ENCODE measurements at regions not wholly inside any gene's neighbourhood (a gene's known extent, or its start where the extent isn't known, plus 50 kb on each side); places are given as distances from the start of the nearest gene placed in this dataset.

DNA sequence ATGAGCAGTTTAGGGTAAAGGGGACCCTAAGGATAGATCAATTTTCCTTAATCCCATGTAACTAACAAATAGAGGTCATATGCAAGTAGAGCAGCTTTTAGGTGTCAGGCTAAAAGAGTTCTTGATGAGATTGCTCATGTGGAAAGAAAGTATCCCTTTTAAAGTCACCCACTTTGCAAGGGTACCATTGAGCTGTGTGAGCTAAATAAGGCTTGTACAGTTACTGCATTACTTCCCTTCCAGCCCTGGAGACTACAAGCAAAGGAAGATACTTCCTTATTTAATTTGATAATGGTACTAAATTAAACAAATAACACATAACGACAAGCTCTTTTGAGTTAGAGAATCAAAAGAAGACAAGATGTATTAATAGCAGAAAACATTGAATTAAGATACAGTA, 191.7 kb downstream of the TMX1 start:
- DNase-seq (no peak), ATAC-seq (no peak)
- H3K36me3 Mint-ChIP-seq (ENCODE audit: low read depth), result no peaks in the 10 kb centered on the region
- H3K27me3 Mint-ChIP-seq, result peaks cover 37% of the 10 kb centered on the region
- no peaks in the 10 kb centered on the region for H3K9me3 Mint-ChIP-seq (ENCODE audit: low read depth)
- H3K27ac Mint-ChIP-seq, result no peak overlapping the region
- intact Hi-C loops (cut with DNase I, micrococcal nuclease), result no loop called here
- ChIA-PET CTCF (interaction anchor here (0.6 kb wide), 1 partner anchor 570 kb away, joined by 4 read pairs; no protein-coding TSS in a partner anchor), POLR2A (no interaction called here)
- peaks cover 2% of the 10 kb centered on the region for H3K4me1 Mint-ChIP-seq
- no peak overlapping the region for H3K4me3 Mint-ChIP-seq

- POLR2A ChIA-PET, result interaction anchor here (0.6 kb wide), 1 partner anchor 392 kb away, joined by 3 read pairs; no protein-coding TSS in a partner anchor
- Mint-ChIP-seq H3K4me3 (no peak overlapping the region), H3K27me3 (peaks cover 38% of the 10 kb centered on the region), H3K27ac (no peak overlapping the region), H3K36me3 (ENCODE audit: low read depth) (no peaks in the 10 kb centered on the region), H3K4me1 (peaks cover 2% of the 10 kb centered on the region), H3K9me3 (ENCODE audit: low read depth) (no peaks in the 10 kb centered on the region)
- no peak for ATAC-seq
- CTCF ChIA-PET, result interaction anchor here (0.6 kb wide), 1 partner anchor 571 kb away, joined by 4 read pairs; no protein-coding TSS in a partner anchor
- intact Hi-C loops (cut with DNase I, micrococcal nuclease), result no loop called here
- DNase-seq, result no peak
Observed at GRCh38 chr14:51432302-51432948, 192.4 kb downstream of the TMX1 start.

- ChIA-PET CTCF (no interaction called here), POLR2A (no interaction called here)
- Mint-ChIP-seq H3K4me3 (no peak overlapping the region), H3K4me1 (no peaks in the 10 kb centered on the region), H3K9me3 (ENCODE audit: low read depth) (no peaks in the 10 kb centered on the region), H3K27ac (no peak overlapping the region), H3K36me3 (ENCODE audit: low read depth) (no peaks in the 10 kb centered on the region), H3K27me3 (peaks cover 14% of the 10 kb centered on the region)
- intact Hi-C loops (cut with DNase I, micrococcal nuclease), result no loop called here
- ATAC-seq, result no peak
- DNase-seq, result no peak
Observed at GRCh38 chr14:51436630-51437029, 196.6 kb downstream of the TMX1 start.

- Mint-ChIP-seq H3K36me3 (ENCODE audit: low read depth) (no peaks in the 10 kb centered on the region), H3K27me3 (peaks cover 16% of the 10 kb centered on the region), H3K4me1 (no peaks in the 10 kb centered on the region), H3K9me3 (ENCODE audit: low read depth) (no peaks in the 10 kb centered on the region), H3K27ac (no peak overlapping the region), H3K4me3 (no peak overlapping the region)
- no peak for ATAC-seq
- POLR2A ChIA-PET, result no interaction called here
- CTCF ChIA-PET, result no interaction called here
- DNase-seq, result no peak
- intact Hi-C loops (cut with DNase I, micrococcal nuclease), result no loop called here
Observed at GRCh38 chr14:51439896-51440295, 199.8 kb downstream of the TMX1 start.

- no peak for DNase-seq
- ChIA-PET CTCF (no interaction called here), POLR2A (interaction anchor here (0.6 kb wide), 1 partner anchor 137 kb away, joined by 3 read pairs; no protein-coding TSS in a partner anchor)
- no peak overlapping the region for H3K4me3 Mint-ChIP-seq
- H3K27ac Mint-ChIP-seq, result no peak overlapping the region
- intact Hi-C loops (cut with DNase I, micrococcal nuclease), result no loop called here
- H3K9me3 Mint-ChIP-seq (ENCODE audit: low read depth), result no peaks in the 10 kb centered on the region
- H3K36me3 Mint-ChIP-seq (ENCODE audit: low read depth), result no peaks in the 10 kb centered on the region
- no peak for ATAC-seq
- H3K4me1 Mint-ChIP-seq, result no peaks in the 10 kb centered on the region
- peaks cover 12% of the 10 kb centered on the region for H3K27me3 Mint-ChIP-seq
Observed at GRCh38 chr14:51441001-51441400, 201.0 kb downstream of the TMX1 start.

GRCh38 chr14:51442513-51443175, 202.6 kb downstream of the TMX1 start:
- no peaks in the 10 kb centered on the region for H3K9me3 Mint-ChIP-seq (ENCODE audit: low read depth)
- ChIA-PET CTCF (no interaction called here), POLR2A (no interaction called here)
- H3K36me3 Mint-ChIP-seq (ENCODE audit: low read depth), result no peaks in the 10 kb centered on the region
- intact Hi-C loops (cut with DNase I, micrococcal nuclease), result no loop called here
- peaks cover 15% of the 10 kb centered on the region for H3K27me3 Mint-ChIP-seq
- no peak overlapping the region for H3K27ac Mint-ChIP-seq
- DNase-seq (no peak), ATAC-seq (no peak)
- no peaks in the 10 kb centered on the region for H3K4me1 Mint-ChIP-seq
- H3K4me3 Mint-ChIP-seq, result no peak overlapping the region

DNA sequence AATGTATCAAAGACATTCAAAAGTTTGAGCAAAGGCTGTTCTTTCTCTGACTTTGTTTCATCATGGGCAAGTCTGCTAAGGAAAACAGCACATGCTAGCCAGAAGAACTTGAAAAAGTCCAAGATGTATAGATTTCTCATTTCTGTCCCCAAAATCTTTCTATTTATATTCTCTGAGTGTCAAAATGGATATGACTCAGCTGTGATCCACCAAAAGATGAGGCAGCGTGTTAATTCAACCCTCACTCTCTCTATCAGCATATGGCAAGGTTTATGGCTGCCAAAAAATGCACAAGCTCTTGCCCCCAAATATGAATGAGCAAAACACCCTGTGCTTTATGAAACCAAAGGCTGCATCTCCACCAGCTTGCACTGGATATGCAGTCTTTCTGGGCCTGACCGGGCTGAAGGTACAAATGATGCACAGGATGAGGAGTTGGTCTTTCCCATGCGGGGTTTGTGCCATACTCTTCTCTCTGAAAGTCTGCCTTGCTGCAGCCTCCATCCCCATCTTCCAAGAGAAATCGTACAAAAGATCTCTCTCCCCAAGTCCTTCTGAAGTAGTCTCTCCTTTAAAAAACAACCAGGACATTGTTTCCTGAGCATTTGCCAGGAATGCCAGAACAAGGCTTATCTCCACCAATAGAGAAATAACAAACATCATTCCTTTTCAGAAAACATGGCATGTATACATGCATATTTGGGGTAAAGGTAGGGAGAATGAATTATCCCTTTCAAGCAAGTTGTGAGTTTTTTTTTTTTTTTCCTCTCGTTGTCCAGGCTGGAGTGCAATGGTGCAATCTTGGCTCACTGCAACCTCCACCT, 203.4 kb downstream of the TMX1 start:
- Mint-ChIP-seq H3K9me3 (ENCODE audit: low read depth) (no peaks in the 10 kb centered on the region), H3K27ac (no peak overlapping the region), H3K27me3 (peaks cover 16% of the 10 kb centered on the region), H3K4me3 (no peak overlapping the region), H3K36me3 (ENCODE audit: low read depth) (no peaks in the 10 kb centered on the region), H3K4me1 (no peaks in the 10 kb centered on the region)
- DNase-seq, result no peak
- ChIA-PET POLR2A (interaction anchor here (0.6 kb wide), 1 partner anchor 542 kb away, joined by 4 read pairs; no protein-coding TSS in a partner anchor), CTCF (no interaction called here)
- no peak for ATAC-seq
- intact Hi-C loops (cut with DNase I, micrococcal nuclease), result no loop called here

DNA sequence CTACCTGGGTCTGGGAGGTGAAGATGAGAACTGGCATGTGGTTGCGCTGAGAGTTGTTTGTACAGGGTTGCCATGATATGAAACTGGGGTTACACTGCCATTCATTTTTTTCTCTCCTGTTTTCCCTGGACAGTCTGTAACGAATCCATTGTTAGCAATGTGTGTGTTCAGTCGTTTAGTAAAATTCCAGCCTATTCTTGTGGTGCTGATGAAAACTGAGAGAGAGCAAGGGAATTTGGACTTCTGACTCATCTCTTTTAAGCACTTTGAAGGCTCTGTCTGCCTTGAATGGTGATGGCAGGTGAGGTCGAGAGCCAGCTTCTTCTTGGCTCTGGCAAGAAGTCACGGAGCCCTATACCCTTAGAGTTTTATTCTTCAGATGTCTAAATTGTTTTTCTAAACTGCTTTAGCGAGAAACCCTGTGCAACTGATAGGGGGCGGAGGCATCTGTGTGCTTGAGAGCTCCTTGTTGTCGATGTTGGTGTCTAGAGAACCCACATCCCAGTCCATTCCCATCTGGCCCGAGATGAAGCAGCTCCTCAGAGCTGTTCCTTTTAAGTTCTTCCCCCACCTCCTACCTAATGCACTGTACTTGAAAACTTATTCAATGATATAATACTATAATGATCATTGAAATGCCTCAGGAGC, 204.4 kb downstream of the TMX1 start:
- no peak overlapping the region for H3K27ac Mint-ChIP-seq
- ATAC-seq (no peak), DNase-seq (no peak)
- no peaks in the 10 kb centered on the region for H3K9me3 Mint-ChIP-seq (ENCODE audit: low read depth)
- H3K36me3 Mint-ChIP-seq (ENCODE audit: low read depth), result no peaks in the 10 kb centered on the region
- ChIA-PET POLR2A (interaction anchor here (0.6 kb wide), 1 partner anchor 273 kb away, joined by 11 read pairs; no protein-coding TSS in a partner anchor), CTCF (no interaction called here)
- intact Hi-C loops (cut with DNase I, micrococcal nuclease), result no loop called here
- H3K27me3 Mint-ChIP-seq, result peaks cover 17% of the 10 kb centered on the region
- no peaks in the 10 kb centered on the region for H3K4me1 Mint-ChIP-seq
- H3K4me3 Mint-ChIP-seq, result no peak overlapping the region

DNA sequence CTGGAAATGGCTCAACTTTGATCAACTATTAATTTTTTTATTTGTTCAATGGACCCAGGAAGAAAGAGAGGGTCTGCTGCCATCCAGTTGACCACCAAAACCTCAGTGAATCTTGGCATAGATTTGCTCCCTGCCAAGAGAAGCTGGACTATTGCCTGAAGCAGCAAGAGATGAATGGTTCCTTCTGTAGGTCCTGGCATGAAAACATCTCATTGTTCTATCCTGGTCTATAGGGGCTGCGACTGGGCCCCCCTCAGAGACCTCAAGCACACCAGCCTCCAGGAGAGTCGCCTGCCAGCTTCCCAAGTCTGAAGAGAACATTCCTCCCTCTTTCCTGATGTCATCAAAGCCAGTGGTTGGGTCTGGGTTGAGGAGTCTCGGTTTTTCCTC, 204.9 kb downstream of the TMX1 start:
- POLR2A ChIA-PET, result interaction anchor here (0.6 kb wide), 1 partner anchor 273 kb away, joined by 11 read pairs; no protein-coding TSS in a partner anchor
- Mint-ChIP-seq H3K36me3 (ENCODE audit: low read depth) (no peaks in the 10 kb centered on the region), H3K27me3 (peaks cover 15% of the 10 kb centered on the region), H3K9me3 (ENCODE audit: low read depth) (no peaks in the 10 kb centered on the region), H3K4me1 (no peaks in the 10 kb centered on the region), H3K27ac (no peak overlapping the region), H3K4me3 (no peak overlapping the region)
- ATAC-seq (no peak), DNase-seq (no peak)
- intact Hi-C loops (cut with DNase I, micrococcal nuclease), result no loop called here
- CTCF ChIA-PET, result interaction anchor here (0.6 kb wide), 1 partner anchor 40 kb away, joined by 3 read pairs; no protein-coding TSS in a partner anchor

GRCh38 chr14:51446771-51447170, 204.9 kb upstream of the FRMD6 start:
- Mint-ChIP-seq H3K27me3 (peaks cover 15% of the 10 kb centered on the region), H3K4me1 (no peaks in the 10 kb centered on the region), H3K36me3 (ENCODE audit: low read depth) (no peaks in the 10 kb centered on the region), H3K9me3 (ENCODE audit: low read depth) (no peaks in the 10 kb centered on the region), H3K27ac (no peak overlapping the region), H3K4me3 (no peak overlapping the region)
- ChIA-PET POLR2A (no interaction called here), CTCF (interaction anchor here (1.6 kb wide), 1 partner anchor 18 kb away, joined by 4 read pairs; no protein-coding TSS in a partner anchor)
- DNase-seq, result no peak
- no peak for ATAC-seq
- intact Hi-C loops (cut with DNase I, micrococcal nuclease), result no loop called here

- DNase-seq (no peak), ATAC-seq (no peak)
- peaks cover 15% of the 10 kb centered on the region for H3K27me3 Mint-ChIP-seq
- H3K9me3 Mint-ChIP-seq (ENCODE audit: low read depth), result no peaks in the 10 kb centered on the region
- H3K4me3 Mint-ChIP-seq, result no peak overlapping the region
- no peak overlapping the region for H3K27ac Mint-ChIP-seq
- POLR2A ChIA-PET, result no interaction called here
- CTCF ChIA-PET, result interaction anchor here (1.6 kb wide), 1 partner anchor 18 kb away, joined by 4 read pairs; no protein-coding TSS in a partner anchor
- H3K4me1 Mint-ChIP-seq, result no peaks in the 10 kb centered on the region
- no peaks in the 10 kb centered on the region for H3K36me3 Mint-ChIP-seq (ENCODE audit: low read depth)
- intact Hi-C loops (cut with DNase I, micrococcal nuclease), result no loop called here
Observed at GRCh38 chr14:51447411-51447810, 204.3 kb upstream of the FRMD6 start.
